Hepatocyte (in vitro differentiated cells): ENCODE measurements at regions not wholly inside any gene's neighbourhood (a gene's known extent, or its start where the extent isn't known, plus 50 kb on each side); places are given as distances from the start of the nearest gene placed in this dataset.

Source experiments
- DNase-seq: peaks from one replicate; pipeline ENCODE4 v3.0.0-alpha.2; 2016; ENCODE audit warnings: low spot score
- H2AFZ ChIP-seq: fragments of 200-600 bp; sonication (generic); 2 replicates; pipeline ENCODE4 v1.6.0; 2016; ENCODE audit warnings: antibody characterized with exemption, mild to moderate bottlenecking
- H3K27ac ChIP-seq: fragments of 200-600 bp; sonication (generic); 2 replicates; pipeline ENCODE4 v1.5.1; 2016; ENCODE audit warnings: mild to moderate bottlenecking
- H3K27me3 ChIP-seq: fragments of 200-600 bp; sonication (generic); 2 replicates; pipeline ENCODE4 v1.6.1; 2016
- H3K36me3 ChIP-seq: fragments of 200-600 bp; sonication (generic); replicated peaks from 2 replicates; pipeline ENCODE4 v1.5.1; 2016; ENCODE audit warnings: low read depth; ENCODE audit not compliant: insufficient read depth
- H3K4me1 ChIP-seq: fragments of 200-600 bp; sonication (generic); 2 replicates; pipeline ENCODE4 v1.5.1; 2016; ENCODE audit warnings: mild to moderate bottlenecking, moderate library complexity; ENCODE audit not compliant: insufficient read depth
- H3K4me2 ChIP-seq: fragments of 200-600 bp; sonication (generic); 2 replicates; pipeline ENCODE4 v1.6.0; 2016
- H3K4me3 ChIP-seq: fragments of 200-600 bp; sonication (generic); 2 replicates; pipeline ENCODE4 v1.5.1; 2016; ENCODE audit warnings: mild to moderate bottlenecking
- H3K79me2 ChIP-seq: fragments of 200-600 bp; sonication (generic); 2 replicates; pipeline ENCODE4 v1.6.0; 2017; ENCODE audit warnings: mild to moderate bottlenecking
- H3K9me2 ChIP-seq: fragments of 200-600 bp; sonication (generic); replicated peaks from 2 replicates; pipeline ENCODE4 v1.6.0; 2017; ENCODE audit warnings: mild to moderate bottlenecking; ENCODE audit not compliant: insufficient read depth
- H3K9me3 ChIP-seq: fragments of 200-600 bp; sonication (generic); 2 replicates; pipeline ENCODE4 v1.5.1; 2016; ENCODE audit warnings: low read depth, mild to moderate bottlenecking
- H4K20me1 ChIP-seq: fragments of 200-600 bp; sonication (generic); 2 replicates; pipeline ENCODE4 v1.6.0; 2016; ENCODE audit warnings: mild to moderate bottlenecking; ENCODE audit not compliant: insufficient read depth, poor library complexity, severe bottlenecking
- CTCF ChIP-seq: fragments of 200-600 bp; sonication (generic); IDR thresholded peaks from 2 replicates; pipeline ENCODE4 v1.5.1; 2016; ENCODE audit warnings: antibody characterized with exemption, mild to moderate bottlenecking; ENCODE audit not compliant: poor library complexity
- EZH2 ChIP-seq: fragments of 200-600 bp; sonication (generic); IDR thresholded peaks from 2 replicates; pipeline ENCODE4 v1.6.1; 2016; ENCODE audit warnings: antibody characterized with exemption, mild to moderate bottlenecking, borderline replicate concordance
- EZH2phosphoT487 ChIP-seq: fragments of 200-600 bp; sonication (generic); IDR thresholded peaks from one replicate; pipeline ENCODE4 v1.6.1; 2018; ENCODE audit warnings: antibody characterized with exemption, mild to moderate bottlenecking, low read depth, moderate library complexity; ENCODE audit not compliant: unreplicated experiment, severe bottlenecking
- WGBS: methylation state at CpG from one replicate; pipeline ENCODE4 v1.1.6; 2016; ENCODE audit warnings: low lambda C conversion rate; ENCODE audit errors: missing lambda C conversion rate; 5-methylcytosine and 5-hydroxymethylcytosine counted together

- TF ChIP-seq EZH2phosphoT487 = no peak
- no peak for TF ChIP-seq EZH2
- TF ChIP-seq CTCF = no peak
- no peak overlapping the region for H3K27ac ChIP-seq
- no peak overlapping the region for H2AFZ ChIP-seq
- no peak for DNase-seq
- no peaks in the 10 kb centered on the region for H3K36me3 ChIP-seq
- no peak overlapping the region for H3K4me3 ChIP-seq
- H4K20me1 ChIP-seq = no peaks in the 10 kb centered on the region
- WGBS = 93% methylated on average over 10 of the region's 10 CpGs
- no peak overlapping the region for H3K4me2 ChIP-seq
- H3K79me2 ChIP-seq = no peaks in the 10 kb centered on the region
- no peaks in the 10 kb centered on the region for H3K9me3 ChIP-seq
- peaks cover 4% of the 10 kb centered on the region for H3K4me1 ChIP-seq
- no peaks in the 10 kb centered on the region for H3K27me3 ChIP-seq
- H3K9me2 ChIP-seq = no peaks in the 10 kb centered on the region
These were observed 126.4 kb upstream of the SMURF2 start for GRCh38 chr17:64788286-64789060.

GRCh38 chr17:64787921-64788271, 125.8 kb upstream of the SMURF2 start:
- Histone ChIP-seq H2AFZ (no peak overlapping the region), H3K27me3 (no peaks in the 10 kb centered on the region), H3K79me2 (no peaks in the 10 kb centered on the region), H3K9me3 (no peaks in the 10 kb centered on the region), H3K9me2 (no peaks in the 10 kb centered on the region), H3K4me3 (no peak overlapping the region), H3K36me3 (no peaks in the 10 kb centered on the region), H3K4me1 (peaks cover 4% of the 10 kb centered on the region), H3K4me2 (no peak overlapping the region), H4K20me1 (no peaks in the 10 kb centered on the region), H3K27ac (peak overlapping the region; percentile 27)
- TF ChIP-seq EZH2 (no peak), CTCF (no peak), EZH2phosphoT487 (no peak)
- WGBS = 92% methylated on average over 8 of the region's 8 CpGs
- DNase-seq = no peak

- H2AFZ ChIP-seq = no peak overlapping the region
- WGBS = 72% methylated on average over 11 of the region's 11 CpGs
- TF ChIP-seq EZH2phosphoT487 (no peak), EZH2 (no peak), CTCF (no peak)
- no peaks in the 10 kb centered on the region for H3K79me2 ChIP-seq
- H3K9me2 ChIP-seq = no peaks in the 10 kb centered on the region
- peaks cover 2% of the 10 kb centered on the region for H3K27me3 ChIP-seq
- H3K4me1 ChIP-seq = peaks cover 4% of the 10 kb centered on the region
- no peaks in the 10 kb centered on the region for H4K20me1 ChIP-seq
- H3K27ac ChIP-seq = peak overlapping the region; percentile 27
- H3K9me3 ChIP-seq = no peaks in the 10 kb centered on the region
- H3K36me3 ChIP-seq = no peaks in the 10 kb centered on the region
- no peak overlapping the region for H3K4me3 ChIP-seq
- no peak overlapping the region for H3K4me2 ChIP-seq
- peak; percentile 69 for DNase-seq
These were observed 125.3 kb upstream of the SMURF2 start for GRCh38 chr17:64787255-64787920.
